Activated CD8-positive, alpha-beta T cell treated with anti-CD3 and anti-CD28 coated beads, Interleukin-2, amount 10 ng/mL, durations not matched to agents 7 days and 5 days (primary cell): ENCODE measurements at regions not wholly inside any gene's neighbourhood (a gene's known extent, or its start where the extent isn't known, plus 50 kb on each side); places are given as distances from the start of the nearest gene placed in this dataset.
"Not testable (repeated sequence)": the region's sequence is repeated elsewhere in the genome, so short reads cannot be mapped to it uniquely, and the experiment has no call there.

ENCODE experiments used
- ATAC-seq: fragments of 150-1000 bp; cut with Tn5 transposase; one replicate; pipeline ENCODE4 v1.10.0; 2021; ENCODE audit warnings: moderate library complexity
- CTCF ChIA-PET: fragments of 350-600 bp; sonication (Branson Sonifier 250); formaldehyde crosslinking; loops from one replicate; lab custom pipeline; 2021; ENCODE audit warnings: antibody characterized with exemption; lab: Charles Lee
- POLR2A ChIA-PET: fragments of 350-600 bp; sonication (Branson Sonifier 250); formaldehyde crosslinking; loops from one replicate; lab custom pipeline; 2021; ENCODE audit warnings: antibody characterized with exemption; lab: Charles Lee
- DNase-seq: peaks from one replicate; pipeline ENCODE4 v3.0.0-alpha.2; 2020
- H3K27ac Mint-ChIP-seq: one replicate; pipeline ENCODE4 v1.8.0; 2021; ENCODE audit warnings: mild to moderate bottlenecking, mixed read lengths
- H3K27me3 Mint-ChIP-seq: one replicate; pipeline ENCODE4 v1.8.0; 2021; ENCODE audit warnings: low read depth, mixed read lengths
- H3K36me3 Mint-ChIP-seq: one replicate; pipeline ENCODE4 v1.8.0; 2021; ENCODE audit warnings: low read depth, mixed read lengths
- H3K4me1 Mint-ChIP-seq: one replicate; pipeline ENCODE4 v1.8.0; 2021; ENCODE audit warnings: low read depth, mixed read lengths
- H3K4me3 Mint-ChIP-seq: one replicate; pipeline ENCODE4 v1.8.0; 2021; ENCODE audit warnings: mild to moderate bottlenecking, mixed read lengths
- H3K9me3 Mint-ChIP-seq: one replicate; pipeline ENCODE4 v1.8.0; 2022; ENCODE audit warnings: mixed read lengths; ENCODE audit not compliant: insufficient read depth

DNA sequence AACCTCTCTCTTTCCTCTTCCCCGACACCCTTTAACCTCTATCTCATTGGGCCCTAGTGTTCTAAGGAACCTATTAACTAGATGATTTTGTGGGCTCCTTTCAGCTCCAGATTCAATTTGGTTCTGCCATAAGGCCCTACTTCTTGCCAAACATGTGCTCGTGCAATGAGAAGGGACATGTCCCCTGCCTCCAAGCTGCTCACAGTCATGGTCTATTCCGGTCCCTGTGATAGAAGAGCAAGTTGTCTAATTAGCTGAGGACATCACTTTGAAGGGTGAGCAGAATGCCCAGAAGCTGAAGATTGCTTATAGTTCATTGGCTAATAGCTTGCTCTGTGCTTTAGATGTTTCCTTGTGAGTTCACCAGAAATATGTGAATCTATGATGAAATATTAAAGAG is 76.2 kb downstream of the ZNF648 start:
- no peak overlapping the region for H3K27ac Mint-ChIP-seq
- DNase-seq, result no peak
- CTCF ChIA-PET, result interaction anchor here (1.3 to 1.5 kb wide), 2 partner anchors 30 to 67 kb away, joined by 3 to 8 read pairs; no protein-coding TSS in a partner anchor

DNA sequence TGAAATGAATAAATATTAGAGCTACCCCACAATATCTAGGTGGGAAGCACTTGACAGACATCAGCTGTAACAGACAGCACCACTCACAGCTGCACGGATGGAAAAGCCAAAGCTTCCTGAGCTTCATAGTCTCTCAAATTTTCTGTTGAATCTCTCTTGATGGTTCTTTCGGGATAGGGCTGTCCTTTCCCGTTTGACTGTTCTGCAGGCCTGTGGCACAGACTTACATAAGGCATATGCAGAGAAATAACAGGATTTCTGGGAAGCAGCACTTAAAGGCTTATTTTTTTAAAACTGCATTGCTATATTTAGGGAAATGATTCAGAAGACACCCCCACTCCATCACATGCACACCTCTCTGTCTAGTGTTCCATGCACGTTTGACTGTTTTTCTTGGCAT is 77.5 kb downstream of the ZNF648 start:
- no peak overlapping the region for H3K4me3 Mint-ChIP-seq
- peaks cover 5% of the 10 kb centered on the region for H3K4me1 Mint-ChIP-seq
- ChIA-PET POLR2A (no interaction called here), CTCF (no interaction called here)
- no peak for DNase-seq
- H3K27me3 Mint-ChIP-seq, result peaks cover 30% of the 10 kb centered on the region
- no peaks in the 10 kb centered on the region for H3K9me3 Mint-ChIP-seq
- no peak for ATAC-seq
- H3K27ac Mint-ChIP-seq, result no peak overlapping the region
- no peaks in the 10 kb centered on the region for H3K36me3 Mint-ChIP-seq

More for the DNA sequence above, 76.2 kb downstream of the ZNF648 start:
- Mint-ChIP-seq H3K27me3 (peaks cover 20% of the 10 kb centered on the region), H3K36me3 (no peaks in the 10 kb centered on the region), H3K4me1 (peaks cover 5% of the 10 kb centered on the region), H3K4me3 (no peak overlapping the region), H3K9me3 (no peaks in the 10 kb centered on the region)
- POLR2A ChIA-PET, result no interaction called here
- ATAC-seq, result no peak

GRCh38 chr1:181981821-181982220 is 79.7 kb downstream of the ZNF648 start:
- H3K4me1 Mint-ChIP-seq, result peaks cover 5% of the 10 kb centered on the region
- ChIA-PET POLR2A (no interaction called here), CTCF (no interaction called here)
- H3K36me3 Mint-ChIP-seq, result no peaks in the 10 kb centered on the region
- ATAC-seq (no peak), DNase-seq (no peak)
- H3K4me3 Mint-ChIP-seq, result no peak overlapping the region
- no peaks in the 10 kb centered on the region for H3K9me3 Mint-ChIP-seq
- peaks cover 40% of the 10 kb centered on the region for H3K27me3 Mint-ChIP-seq
- H3K27ac Mint-ChIP-seq, result no peak overlapping the region

DNA sequence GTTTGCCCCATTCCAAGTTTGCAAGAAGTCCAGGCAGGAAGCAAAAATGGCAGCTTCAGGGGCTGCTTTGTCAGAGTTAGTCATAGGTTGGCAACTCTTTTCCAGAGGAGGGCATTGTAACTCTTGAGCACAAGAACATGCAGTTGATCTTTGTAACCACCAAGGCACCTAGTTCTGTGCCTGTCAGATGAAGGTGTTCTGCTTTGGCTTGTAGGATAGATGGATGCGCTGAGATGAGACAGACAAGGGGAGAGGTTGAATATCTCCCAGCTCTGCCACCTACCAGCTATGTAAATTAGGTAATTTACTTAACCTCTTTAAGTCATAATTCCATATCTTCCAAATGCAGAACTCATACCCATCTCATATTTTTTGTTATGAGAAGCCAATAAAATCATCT is 89.3 kb downstream of the ZNF648 start:
- no peak overlapping the region for H3K4me3 Mint-ChIP-seq
- POLR2A ChIA-PET, result no interaction called here
- CTCF ChIA-PET, result interaction anchor here (0.9 to 1.4 kb wide), 2 partner anchors 82 to 109 kb away, joined by 3 to 5 read pairs; no protein-coding TSS in a partner anchor
- DNase-seq (no peak), ATAC-seq (no peak)
- H3K27me3 Mint-ChIP-seq, result peaks cover 4% of the 10 kb centered on the region
- H3K9me3 Mint-ChIP-seq, result no peaks in the 10 kb centered on the region
- H3K4me1 Mint-ChIP-seq, result no peaks in the 10 kb centered on the region
- no peak overlapping the region for H3K27ac Mint-ChIP-seq
- no peaks in the 10 kb centered on the region for H3K36me3 Mint-ChIP-seq

DNA sequence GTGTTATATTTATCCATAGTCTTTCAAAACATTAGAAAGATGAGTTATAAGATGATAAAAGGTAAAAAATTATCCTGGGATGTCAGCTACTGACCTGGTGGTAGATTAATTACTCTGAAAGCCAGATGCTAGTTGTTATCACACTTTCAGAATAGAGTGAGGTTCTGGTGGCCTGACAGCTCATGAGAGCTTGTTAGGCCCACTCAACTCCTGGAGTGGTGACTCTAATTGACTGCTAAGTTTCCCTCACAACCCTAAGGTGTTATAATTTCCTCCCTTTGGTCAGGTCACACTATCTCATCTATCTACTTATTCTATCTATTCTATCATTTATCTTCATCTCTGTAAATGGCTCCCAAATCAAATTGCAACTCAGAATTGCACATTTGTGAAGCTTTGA is 90.1 kb downstream of the ZNF648 start:
- H3K27ac Mint-ChIP-seq, result no peak overlapping the region
- H3K4me1 Mint-ChIP-seq, result no peaks in the 10 kb centered on the region
- no peak for DNase-seq
- no peak overlapping the region for H3K4me3 Mint-ChIP-seq
- H3K27me3 Mint-ChIP-seq, result peaks cover 2% of the 10 kb centered on the region
- H3K36me3 Mint-ChIP-seq, result no peaks in the 10 kb centered on the region
- ChIA-PET POLR2A (no interaction called here), CTCF (interaction anchor here (0.9 to 1.2 kb wide), 2 partner anchors 83 to 109 kb away, joined by 3 to 4 read pairs; no protein-coding TSS in a partner anchor)
- ATAC-seq, result no peak
- no peaks in the 10 kb centered on the region for H3K9me3 Mint-ChIP-seq

GRCh38 chr1:181969902-181970301 is 91.6 kb downstream of the ZNF648 start:
- Mint-ChIP-seq H3K27me3 (peaks cover 2% of the 10 kb centered on the region), H3K27ac (no peak overlapping the region), H3K9me3 (no peaks in the 10 kb centered on the region), H3K4me3 (no peak overlapping the region), H3K4me1 (no peaks in the 10 kb centered on the region), H3K36me3 (no peaks in the 10 kb centered on the region)
- ChIA-PET POLR2A (no interaction called here), CTCF (interaction anchor here (1.2 kb wide), 1 partner anchor 33 kb away, joined by 4 read pairs; no protein-coding TSS in a partner anchor)
- DNase-seq, result no peak
- no peak for ATAC-seq

DNA sequence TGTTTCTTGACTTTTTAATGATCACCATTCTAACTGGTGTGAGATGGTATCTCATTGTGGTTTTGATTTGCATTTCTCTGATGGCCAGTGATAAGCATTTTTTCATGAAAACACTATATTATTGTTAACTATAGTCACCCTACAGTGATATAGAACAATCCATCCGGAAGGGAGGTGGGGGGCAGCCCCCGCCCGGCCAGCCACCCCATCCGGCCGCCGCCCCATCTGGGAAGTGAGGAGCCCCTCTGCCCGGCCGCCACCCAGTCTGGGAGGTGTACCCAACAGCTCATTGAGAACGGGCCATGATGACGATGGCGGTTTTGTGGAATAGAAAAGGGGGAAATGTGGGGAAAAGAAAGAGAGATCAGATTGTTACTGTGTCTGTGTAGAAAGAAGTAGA is 106.8 kb downstream of the ZNF648 start:
- ATAC-seq, H3K27me3 Mint-ChIP-seq, H3K4me3 Mint-ChIP-seq, H3K36me3 Mint-ChIP-seq, H3K27ac Mint-ChIP-seq, CTCF ChIA-PET, POLR2A ChIA-PET, H3K4me1 Mint-ChIP-seq, DNase-seq: not testable (repeated sequence)
- H3K9me3 Mint-ChIP-seq, result peaks cover 27% of the 10 kb centered on the region

DNA sequence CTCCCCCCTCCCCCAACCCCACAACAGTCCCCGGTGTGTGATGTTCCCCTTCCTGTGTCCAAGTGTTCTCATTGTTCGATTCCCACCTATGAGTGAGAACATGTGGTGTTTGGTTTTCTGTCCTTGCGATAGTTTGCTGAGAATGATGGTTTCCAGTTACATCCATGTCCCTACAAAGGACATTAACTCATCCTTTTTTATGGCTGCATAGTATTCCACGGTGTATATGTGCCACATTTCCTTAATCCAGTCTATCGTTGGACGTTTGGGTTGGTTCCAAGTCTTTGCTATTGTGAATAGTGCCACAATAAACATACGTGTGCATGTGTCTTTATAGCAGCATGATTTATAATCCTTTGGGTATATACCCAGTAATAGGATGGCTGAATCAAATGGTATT is 107.3 kb downstream of the ZNF648 start:
- ATAC-seq, H3K4me3 Mint-ChIP-seq, H3K4me1 Mint-ChIP-seq, H3K27me3 Mint-ChIP-seq, POLR2A ChIA-PET, DNase-seq, H3K27ac Mint-ChIP-seq, CTCF ChIA-PET, H3K36me3 Mint-ChIP-seq: not testable (repeated sequence)
- peaks cover 25% of the 10 kb centered on the region for H3K9me3 Mint-ChIP-seq

DNA sequence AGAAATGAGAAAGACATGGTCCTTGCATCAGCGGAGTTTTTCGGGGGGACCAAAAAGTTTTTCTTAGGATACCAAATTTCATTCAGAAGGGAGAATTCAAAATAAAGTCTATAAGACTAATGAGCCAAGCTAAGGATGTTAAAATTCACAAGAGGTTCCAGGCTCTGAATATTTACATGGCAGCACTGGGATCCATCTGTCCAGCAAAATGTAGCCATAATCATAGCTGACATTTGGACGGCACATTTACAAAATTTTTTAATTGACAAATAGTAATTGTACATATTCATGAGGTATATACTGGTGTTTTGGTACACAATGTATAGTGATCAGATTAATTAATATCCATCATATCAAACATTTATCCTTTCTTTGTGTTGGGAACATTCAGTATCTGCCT is 107.9 kb downstream of the ZNF648 start:
- H3K27me3 Mint-ChIP-seq, result peaks cover 7% of the 10 kb centered on the region
- peaks cover 1% of the 10 kb centered on the region for H3K4me1 Mint-ChIP-seq
- H3K36me3 Mint-ChIP-seq, result no peaks in the 10 kb centered on the region
- no peak overlapping the region for H3K4me3 Mint-ChIP-seq
- ChIA-PET CTCF (no interaction called here), POLR2A (no interaction called here)
- DNase-seq (no peak), ATAC-seq (no peak)
- no peak overlapping the region for H3K27ac Mint-ChIP-seq
- H3K9me3 Mint-ChIP-seq, result peaks cover 21% of the 10 kb centered on the region

DNA sequence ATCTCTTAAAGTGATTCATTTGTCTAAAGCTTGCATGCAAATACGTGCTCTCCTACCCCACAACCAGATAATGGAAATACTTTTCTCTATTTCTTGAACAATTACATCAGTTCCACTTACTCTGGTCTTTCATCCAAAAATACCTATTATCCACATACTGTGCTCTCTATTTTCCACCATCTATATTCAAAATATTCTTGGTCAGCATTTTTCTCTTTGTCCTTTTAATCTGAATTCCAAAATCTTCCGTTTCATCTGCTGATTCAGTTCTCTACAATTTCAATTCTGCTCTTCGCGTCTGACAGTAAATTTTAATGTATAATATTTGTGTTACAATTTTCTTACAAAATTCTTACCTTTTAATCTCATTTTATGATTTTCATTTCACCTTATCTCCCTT is 110.3 kb downstream of the ZNF648 start:
- ATAC-seq (no peak), DNase-seq (no peak)
- Mint-ChIP-seq H3K9me3 (peaks cover 10% of the 10 kb centered on the region), H3K4me3 (no peak overlapping the region), H3K36me3 (no peaks in the 10 kb centered on the region), H3K27me3 (peaks cover 7% of the 10 kb centered on the region), H3K4me1 (peaks cover 1% of the 10 kb centered on the region), H3K27ac (no peak overlapping the region)
- POLR2A ChIA-PET, result no interaction called here
- CTCF ChIA-PET, result no interaction called here

DNA sequence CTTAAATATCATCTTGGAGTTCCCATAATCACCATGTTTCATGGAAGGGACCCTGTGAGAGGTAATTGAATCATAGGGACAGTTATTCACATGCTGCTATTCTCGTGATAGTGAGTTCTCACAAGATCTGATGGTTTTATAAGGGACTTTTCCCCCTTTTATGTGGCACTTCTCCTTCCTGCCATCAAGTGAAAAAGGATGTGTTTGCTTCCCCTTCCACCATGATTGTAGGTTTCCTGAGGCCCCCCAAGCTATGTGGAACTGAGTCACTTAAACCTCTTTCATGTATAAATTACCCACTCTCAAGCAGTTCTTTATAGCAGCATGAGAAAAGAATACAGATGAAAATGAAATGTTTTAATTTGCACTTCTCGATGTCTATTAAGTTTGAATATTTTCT is 112.0 kb downstream of the ZNF648 start:
- Mint-ChIP-seq H3K27ac (no peak overlapping the region), H3K4me3 (no peak overlapping the region), H3K9me3 (no peaks in the 10 kb centered on the region), H3K4me1 (peaks cover 1% of the 10 kb centered on the region), H3K27me3 (peaks cover 11% of the 10 kb centered on the region), H3K36me3 (no peaks in the 10 kb centered on the region)
- ChIA-PET POLR2A (no interaction called here), CTCF (no interaction called here)
- ATAC-seq (no peak), DNase-seq (no peak)

DNA sequence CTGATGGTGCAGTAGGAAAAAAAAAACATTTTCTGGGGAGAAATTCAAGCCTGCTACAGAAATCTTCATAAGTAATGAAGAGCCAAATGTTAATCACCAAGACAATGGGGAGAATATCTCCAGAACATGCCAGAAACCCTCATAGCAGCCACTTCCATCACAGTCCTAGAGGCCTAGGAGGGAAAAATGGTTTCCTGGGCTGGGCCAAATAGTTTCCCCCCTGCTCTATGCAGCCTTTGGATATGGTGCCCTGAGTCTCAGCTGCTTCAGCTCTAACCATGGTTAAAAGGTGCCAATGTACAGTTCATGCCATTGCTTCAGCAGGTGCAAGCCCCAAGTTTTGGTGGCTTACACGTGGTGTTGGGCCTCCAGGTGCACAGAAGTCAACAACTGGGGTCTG is 113.1 kb downstream of the ZNF648 start:
- H3K4me1 Mint-ChIP-seq, result peaks cover 1% of the 10 kb centered on the region
- no peaks in the 10 kb centered on the region for H3K36me3 Mint-ChIP-seq
- no peak overlapping the region for H3K4me3 Mint-ChIP-seq
- POLR2A ChIA-PET, result no interaction called here
- CTCF ChIA-PET, result no interaction called here
- ATAC-seq (no peak), DNase-seq (no peak)
- H3K27me3 Mint-ChIP-seq, result peaks cover 16% of the 10 kb centered on the region
- H3K27ac Mint-ChIP-seq, result no peak overlapping the region
- H3K9me3 Mint-ChIP-seq, result no peaks in the 10 kb centered on the region

DNA sequence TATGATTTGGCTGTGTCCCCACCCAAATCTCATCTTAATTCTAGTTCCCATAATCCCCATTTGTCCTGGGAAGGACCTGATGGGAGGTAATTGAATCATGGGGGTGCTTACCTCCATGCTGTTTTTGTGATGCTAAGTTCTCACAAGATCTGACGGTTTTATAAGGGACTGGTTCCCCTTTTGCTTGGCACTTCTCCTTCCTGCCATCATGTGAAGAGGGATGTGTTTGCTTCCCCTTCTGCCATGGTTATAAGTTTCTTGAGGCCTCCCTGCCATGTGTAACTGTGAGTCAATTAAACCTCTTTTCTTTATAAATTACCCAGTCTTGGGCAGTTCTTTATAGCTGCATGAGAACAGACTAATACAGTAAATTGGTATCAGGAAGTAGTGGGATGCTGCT is 114.1 kb downstream of the ZNF648 start:
- no peaks in the 10 kb centered on the region for H3K9me3 Mint-ChIP-seq
- H3K27me3 Mint-ChIP-seq, result peaks cover 21% of the 10 kb centered on the region
- POLR2A ChIA-PET, result no interaction called here
- H3K27ac Mint-ChIP-seq, result no peak overlapping the region
- ATAC-seq, result no peak
- peaks cover 1% of the 10 kb centered on the region for H3K4me1 Mint-ChIP-seq
- CTCF ChIA-PET, result interaction anchor here (2.1 kb wide), 1 partner anchor 10 kb away, joined by 7 read pairs; no protein-coding TSS in a partner anchor
- no peak for DNase-seq
- no peaks in the 10 kb centered on the region for H3K36me3 Mint-ChIP-seq
- H3K4me3 Mint-ChIP-seq, result no peak overlapping the region
